ENCODE measurements at regions not wholly inside any gene's neighbourhood (a gene's known extent, or its start where the extent isn't known, plus 50 kb on each side); places are given as distances from the start of the nearest gene placed in this dataset.

DNA sequence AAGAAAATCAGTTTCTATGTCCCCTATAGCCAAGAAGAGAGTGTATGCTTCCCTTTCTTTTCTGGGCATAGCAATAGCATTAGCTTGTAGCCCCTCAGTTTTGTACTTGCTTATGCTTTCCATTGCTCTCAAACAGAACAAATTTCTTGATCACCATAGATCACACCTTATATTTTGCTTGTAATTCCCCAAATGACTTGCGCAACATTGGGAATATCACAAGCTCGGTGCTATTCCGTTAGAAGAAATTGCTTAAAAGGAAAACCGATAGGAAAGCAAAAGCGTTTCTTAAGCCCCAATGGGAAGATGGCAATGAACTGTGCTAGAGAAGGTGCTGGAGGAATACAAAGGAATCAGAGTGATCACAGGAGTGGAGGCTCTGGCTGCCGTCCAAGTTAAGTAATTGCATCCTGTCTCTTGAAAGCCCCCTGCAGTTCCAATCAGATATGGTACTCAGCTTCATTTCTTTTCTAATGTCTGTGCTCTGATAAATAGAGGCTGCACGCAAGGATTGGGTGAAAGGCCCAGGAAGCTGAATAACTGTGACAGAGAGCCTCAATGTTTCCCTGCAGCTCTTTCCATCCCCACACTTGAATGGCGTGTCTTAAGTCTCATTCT is 182.1 kb upstream of the KIRREL3 start:
- no peak for DNase-seq

DNA sequence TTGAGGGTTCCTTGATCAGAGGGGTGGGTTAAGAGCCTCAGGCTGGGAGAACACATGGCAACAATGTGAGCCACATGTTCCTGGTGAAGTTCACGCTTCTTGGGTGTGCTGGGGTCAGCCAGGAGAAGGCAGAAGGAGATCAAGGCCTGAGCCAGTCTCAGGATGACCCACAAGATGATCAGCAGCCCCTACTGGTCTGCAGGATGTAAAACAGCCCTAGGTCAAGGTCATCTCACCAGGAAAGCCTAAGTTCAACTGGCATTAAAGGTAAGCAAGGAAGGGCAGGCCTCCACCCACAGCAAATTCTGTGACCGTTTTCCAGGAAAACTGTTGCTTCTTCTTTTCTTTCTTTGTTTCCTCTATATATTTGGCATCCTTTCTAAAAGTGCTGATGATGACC is 156.7 kb upstream of the KIRREL3 start:
- DNase-seq = no peak

DNA sequence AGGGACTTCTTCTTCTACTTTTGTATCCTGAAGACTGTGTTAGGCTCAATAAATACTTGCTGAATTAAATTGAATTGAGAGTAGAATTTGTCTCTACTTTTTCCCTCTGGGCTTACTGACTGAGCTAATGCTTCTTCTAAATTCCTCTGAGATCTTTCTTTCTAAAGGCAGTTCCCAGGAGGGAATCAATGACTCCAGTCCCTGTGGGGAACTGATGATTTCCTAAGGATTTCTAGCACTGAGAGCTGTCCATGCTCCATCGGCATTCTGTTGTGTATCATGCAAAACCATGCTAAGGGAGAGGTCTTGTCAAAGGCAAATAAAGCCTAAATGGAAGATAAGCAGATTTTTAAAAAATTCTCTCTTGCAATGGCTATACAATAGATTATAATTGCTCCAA is 148.8 kb upstream of the KIRREL3 start:
- no peak for DNase-seq

DNA sequence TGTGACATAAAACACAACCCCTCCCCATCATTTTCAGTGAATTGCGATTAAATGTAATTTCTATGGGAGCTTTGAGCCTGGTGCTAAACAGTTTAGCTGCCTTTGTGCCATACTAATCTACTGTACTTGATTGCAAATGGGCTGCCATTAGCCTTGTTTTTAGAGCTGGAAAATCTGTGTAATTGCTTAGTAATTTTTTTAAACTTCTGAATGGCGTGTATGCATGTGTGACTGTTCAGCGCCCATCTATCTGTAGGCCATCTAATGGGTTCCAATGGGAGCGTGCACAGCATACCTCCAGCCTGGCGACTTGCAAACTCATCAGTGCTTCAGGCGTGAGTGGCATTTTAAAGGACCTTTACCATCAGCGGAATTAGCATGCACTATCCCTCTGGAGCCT is 142.7 kb upstream of the KIRREL3 start:
- no peak for DNase-seq

DNA sequence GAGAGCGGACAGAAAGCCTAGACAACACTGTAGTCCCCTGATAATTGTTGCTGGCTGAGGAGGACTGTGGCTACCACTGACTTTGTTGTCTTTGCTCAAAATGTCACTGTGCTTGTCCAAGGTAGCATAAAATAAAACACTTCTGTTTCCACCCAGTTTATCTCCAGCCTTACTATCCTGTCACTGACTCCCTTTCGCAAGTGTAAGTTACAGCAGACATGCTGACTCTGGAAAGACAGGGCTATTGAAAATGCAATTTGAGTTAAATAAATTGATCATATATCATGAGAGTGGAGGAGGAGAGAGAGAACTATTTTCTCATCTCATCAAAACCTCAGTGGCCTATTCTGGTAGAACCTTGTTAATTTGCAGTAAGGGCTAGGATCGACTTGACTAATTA is 138.0 kb upstream of the KIRREL3 start:
- DNase-seq = no peak

DNA sequence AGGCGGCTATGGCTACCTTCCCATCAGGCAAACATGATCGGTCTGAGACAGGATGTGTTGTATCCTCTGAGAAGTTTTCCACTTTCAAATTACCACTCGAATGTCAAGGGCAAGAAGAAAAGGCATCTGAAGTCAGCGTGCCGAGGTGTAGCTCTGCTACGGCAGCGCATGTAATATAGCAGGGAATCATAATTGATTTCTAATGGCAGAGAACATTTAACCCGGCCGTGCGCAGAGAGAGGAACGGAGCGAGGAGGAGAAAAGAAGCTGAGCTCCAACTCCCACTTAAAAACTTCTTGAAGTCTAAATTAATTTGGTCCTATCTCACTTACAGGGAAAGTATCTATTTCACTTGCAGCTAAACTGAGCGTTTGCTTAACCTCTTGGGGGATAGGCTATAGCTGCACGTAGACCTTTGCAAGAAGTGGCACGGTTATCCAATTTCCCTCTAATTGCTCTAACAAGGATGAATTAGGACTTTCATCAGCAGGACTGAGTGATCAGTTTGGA is 137.3 kb upstream of the KIRREL3 start:
- no peak for DNase-seq

DNA sequence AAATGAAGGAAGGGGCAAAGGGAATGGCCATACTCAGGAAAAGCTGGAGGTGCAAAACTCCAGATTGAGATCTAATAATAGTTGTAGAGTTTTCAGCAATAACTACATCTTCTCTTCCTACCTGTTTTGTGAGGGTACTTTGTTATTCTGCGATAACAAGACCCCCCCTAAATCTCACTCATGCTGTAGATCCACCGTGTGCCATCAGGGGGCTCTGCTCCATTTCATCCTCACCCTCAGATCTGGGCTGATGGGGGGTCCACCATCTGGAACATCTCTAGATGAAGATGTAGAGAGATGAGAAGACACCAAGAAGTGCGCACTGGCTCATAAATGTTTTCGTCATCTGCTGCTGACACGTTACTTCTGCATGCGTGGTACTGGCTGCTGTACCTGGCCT is 135.9 kb upstream of the KIRREL3 start:
- no peak for DNase-seq

DNA sequence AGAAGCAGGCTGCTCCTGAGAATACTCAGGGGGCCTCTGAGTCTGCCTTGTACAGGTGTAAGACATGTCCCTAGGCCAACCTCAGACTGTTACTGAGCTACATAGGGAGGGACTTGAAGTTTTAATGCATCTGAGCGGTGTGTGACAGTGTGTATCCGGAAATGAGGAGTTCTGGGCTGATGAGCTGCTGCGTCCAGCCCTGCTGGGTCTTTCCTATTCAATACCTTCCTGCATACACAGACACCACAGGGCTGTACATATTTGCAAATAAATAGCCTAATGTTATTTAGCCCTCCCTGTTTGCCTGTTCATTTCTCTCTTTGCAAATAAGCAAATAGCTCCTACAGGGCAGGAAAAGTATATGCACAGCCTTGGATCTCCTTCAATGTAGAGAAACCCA is 134.7 kb upstream of the KIRREL3 start:
- DNase-seq = no peak

DNA sequence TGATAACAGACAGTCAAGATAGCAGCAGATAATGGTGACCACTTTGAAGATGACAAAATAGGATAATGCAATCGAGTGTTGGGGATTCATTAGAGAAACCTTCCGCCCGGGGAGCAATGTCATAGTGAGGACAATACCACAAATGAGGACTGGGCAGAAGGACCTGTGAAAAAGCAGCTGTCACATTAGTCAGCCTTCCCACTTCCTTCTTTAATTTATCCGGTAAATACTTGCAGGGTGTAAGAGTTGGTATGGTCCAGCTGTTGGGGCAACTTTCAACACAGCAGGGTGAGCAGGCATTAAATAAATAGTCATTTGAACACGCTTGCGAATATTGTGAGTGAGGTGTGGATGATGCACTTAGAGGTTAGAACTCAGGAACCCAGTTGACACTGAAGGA is 132.5 kb upstream of the KIRREL3 start:
- no peak for DNase-seq

DNA sequence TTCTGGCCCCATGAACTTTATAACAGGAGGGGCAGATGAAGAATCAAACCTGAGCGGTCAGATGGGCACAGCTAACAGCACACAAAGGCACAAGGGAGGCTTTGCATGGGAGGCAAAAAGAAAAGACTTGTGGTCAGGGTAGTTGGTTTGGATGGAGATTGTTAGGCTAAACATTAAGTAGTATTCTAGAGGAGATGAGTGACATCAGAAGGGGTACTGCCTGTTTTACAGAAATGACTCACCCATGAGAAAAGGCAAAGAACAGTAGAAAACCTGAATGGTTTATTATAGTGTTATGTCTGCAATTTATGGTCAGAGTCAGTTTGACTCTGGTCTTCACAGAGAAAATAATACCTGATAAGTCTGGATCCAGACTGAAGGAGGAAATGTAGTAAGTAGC is 129.8 kb upstream of the KIRREL3 start:
- DNase-seq = no peak

DNA sequence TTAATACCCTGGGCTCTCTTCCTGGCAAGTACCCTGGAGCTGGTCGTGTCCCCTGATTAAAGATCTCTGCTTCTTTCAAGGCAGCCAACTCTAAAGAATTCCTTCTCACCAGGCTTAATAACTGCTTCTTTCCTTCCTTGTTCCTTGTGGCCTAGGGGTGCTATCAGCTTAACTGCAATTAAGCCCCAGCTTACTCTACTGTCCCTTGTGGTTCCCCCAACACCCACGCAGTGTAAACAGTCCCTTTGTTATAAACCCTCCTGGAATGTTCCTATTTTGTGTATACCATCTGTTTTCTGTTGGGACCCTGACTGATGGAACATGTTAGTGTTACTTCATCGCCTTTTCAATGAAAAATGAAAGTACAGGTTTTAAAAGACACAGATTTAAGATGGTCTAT is 126.4 kb upstream of the KIRREL3 start:
- DNase-seq = no peak

DNA sequence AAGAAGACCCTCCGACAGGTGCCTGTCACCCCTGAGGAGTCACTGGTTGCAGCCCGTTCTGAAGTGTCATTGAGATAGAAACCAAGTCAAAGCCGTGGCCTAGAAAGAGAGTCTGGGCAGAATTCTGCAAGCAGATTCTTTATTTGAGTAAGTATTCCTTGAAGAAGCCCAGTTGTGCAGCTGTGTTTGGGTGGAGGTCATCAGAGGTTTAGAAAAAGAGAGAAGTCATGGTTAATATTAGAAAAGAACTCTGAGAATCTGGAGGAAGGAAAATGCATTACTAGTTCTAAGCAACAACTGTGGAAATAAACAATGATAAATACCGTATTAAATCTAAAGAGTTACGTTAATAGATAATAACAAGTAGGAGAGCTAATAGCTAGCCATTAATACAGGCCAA is 118.8 kb upstream of the KIRREL3 start:
- DNase-seq = peak; percentile 63

DNA sequence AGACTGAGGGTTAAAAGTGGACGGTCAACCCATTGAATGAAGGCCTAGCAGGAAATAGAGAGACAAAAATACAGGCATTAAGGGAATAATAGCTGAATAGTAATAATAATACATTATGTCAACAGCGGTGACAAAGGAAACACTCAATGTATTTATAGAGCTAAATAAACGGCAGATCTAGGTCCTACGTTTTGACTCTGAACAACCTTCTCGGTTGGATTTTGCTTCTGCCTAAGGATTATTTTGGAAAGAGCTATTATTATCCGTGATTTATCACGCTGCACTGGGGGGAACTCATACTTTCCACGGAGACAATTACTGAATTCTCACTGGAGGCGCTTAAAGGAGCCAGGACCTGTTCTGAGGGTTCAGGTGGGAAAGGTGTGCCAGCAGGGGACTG is 118.2 kb upstream of the KIRREL3 start:
- DNase-seq = no peak

DNA sequence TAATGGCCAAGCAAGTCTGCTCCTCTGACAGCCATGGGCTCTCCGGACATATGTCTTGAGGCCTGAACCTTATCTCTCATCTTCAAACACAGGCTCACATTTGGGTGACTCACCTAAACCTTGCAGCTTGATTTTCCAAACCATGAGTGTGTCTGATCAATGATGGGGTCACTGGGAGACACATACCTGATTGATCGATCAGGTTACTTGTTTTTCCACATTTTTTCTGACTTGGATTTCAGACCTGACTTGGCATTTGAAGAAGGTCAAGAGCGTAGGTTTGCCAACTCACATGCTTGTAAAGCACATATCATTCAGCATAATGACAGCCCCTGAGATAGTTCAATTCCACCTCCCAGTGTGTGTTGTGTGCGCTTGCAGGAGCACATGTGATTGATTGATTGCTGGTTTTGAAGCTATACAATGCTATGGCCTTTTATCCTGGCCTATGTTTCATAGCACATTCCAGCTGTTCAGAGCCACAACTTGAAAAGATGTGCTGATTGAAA is 116.7 kb upstream of the KIRREL3 start:
- no peak for DNase-seq

DNA sequence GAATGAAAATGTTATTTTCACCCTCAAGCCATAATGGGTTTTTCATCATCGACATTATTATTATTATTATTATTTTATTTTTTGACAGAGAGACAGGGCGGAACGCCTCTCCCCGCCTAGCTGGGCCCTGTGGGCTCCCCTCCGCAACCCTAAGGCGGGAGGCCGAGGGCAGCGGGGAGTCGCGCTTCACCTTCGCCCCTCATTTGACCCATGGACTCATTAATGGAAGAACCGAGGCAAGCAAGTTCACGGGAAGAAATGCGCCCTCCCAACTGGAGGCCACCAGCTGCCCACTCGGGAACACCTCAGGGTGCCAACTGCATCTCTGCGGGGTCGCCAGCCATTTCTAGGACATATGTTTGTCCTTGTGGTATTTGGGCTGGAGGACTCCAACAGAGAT is 115.3 kb upstream of the KIRREL3 start:
- DNase-seq = no peak

DNA sequence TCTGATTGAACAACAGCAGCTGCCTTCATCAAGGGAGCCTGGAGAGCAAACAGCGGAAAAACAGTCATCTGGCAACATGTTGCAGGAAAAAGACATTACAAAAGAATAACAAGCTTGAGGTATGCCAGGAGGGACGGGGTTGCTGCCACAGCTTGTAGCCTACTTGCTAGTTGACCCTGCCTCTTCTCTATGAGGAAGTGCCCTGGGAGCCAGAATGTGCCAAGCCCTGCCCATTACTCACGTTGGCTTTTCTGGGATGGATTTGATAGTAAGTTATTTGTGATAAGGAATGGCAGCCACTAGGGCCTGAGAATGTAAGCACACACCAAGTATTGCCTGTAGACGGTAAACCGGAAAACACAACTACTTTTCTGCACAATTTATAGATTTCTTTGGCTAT is 113.5 kb upstream of the KIRREL3 start:
- DNase-seq = no peak

DNA sequence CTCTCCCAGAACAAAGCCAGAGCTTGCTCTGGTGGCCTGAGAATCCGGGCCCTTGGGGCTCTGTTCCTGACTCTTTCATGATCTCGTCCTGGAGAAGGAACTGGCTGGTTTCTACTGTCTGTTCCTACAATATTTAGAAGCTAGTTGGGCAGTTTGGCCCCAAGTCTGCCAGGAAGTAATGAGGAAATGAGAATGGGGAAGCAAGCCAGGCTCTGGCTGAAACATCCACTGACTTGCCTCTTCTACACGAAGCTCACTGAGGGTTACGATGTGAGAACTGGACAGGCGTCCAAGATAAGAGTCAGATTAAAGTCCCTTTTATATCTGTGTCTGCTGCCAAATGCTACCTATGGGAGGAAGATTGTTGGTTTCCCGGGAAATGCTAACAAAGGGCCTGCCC is 110.0 kb upstream of the KIRREL3 start:
- no peak for DNase-seq

DNA sequence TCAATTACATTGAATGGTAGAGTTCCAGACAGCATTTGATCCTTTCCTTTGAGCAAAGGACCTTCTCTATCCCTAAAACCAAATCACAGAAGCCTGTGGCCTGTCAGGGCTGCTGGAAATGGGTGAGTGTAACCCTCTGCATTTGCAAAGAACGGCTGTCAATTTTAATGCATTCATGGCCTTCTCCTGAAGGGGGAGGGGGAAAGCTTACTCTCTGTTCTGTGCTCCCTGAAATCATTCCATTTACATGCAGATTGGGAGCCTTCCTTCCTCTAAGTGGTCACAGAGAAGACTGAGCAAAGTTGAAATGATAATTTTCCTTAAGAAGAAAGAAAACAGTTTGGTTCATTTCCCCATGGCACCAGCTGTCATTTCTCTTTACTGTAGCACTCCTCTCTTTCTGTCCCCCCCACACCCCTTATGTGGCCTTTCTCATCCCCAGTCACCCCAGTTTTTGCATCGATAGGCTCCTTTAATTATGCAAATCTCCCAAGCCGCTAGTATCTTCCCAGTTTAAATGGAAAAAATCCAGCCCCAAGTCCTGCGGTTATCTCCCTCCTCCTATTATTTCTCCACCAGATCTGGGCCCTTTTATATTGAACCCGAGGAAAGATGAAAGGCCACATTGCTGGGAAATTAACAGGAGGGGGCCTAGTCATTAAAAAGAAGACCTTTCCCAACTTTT is 109.4 kb upstream of the KIRREL3 start:
- DNase-seq = no peak

DNA sequence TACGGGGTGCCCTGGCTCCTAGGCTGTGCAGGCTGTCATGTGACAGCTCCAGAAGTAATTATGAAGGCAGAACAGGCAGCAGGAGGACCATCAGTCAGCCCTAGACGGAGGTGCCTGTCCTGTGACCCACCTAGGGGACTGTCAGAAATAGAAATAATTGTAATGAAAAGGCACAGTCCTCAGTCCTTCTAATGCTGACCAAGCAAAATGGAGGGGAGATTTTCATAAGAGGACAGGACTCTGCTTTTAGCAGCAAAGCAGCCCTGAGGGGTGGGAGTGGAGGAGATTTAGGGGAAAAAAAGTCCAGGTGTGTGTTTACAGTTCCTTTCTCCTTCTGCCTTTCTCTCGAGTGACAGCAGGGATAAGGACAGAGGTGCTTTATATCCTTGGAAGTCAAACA is 108.3 kb upstream of the KIRREL3 start:
- no peak for DNase-seq

DNA sequence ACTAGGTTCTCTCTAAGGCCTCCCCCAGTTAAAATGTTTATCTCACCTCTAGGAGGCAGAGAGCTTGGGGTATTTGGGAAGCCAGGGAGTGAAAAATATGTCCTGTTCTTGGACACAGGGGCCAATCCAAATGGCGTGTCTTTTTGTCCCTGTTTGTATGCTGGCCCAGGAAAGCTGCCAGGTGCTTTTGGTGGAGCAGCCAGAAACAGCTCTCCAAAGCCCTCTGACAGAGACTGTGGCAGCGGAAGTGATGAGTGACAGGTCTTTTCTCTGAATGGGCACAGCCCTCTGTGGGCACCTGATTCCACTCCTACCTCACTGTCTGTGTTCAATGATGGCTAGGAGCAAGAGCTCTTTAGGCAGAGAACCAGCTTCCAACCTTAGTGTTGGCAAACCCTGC is 106.4 kb upstream of the KIRREL3 start:
- no peak for DNase-seq

DNA sequence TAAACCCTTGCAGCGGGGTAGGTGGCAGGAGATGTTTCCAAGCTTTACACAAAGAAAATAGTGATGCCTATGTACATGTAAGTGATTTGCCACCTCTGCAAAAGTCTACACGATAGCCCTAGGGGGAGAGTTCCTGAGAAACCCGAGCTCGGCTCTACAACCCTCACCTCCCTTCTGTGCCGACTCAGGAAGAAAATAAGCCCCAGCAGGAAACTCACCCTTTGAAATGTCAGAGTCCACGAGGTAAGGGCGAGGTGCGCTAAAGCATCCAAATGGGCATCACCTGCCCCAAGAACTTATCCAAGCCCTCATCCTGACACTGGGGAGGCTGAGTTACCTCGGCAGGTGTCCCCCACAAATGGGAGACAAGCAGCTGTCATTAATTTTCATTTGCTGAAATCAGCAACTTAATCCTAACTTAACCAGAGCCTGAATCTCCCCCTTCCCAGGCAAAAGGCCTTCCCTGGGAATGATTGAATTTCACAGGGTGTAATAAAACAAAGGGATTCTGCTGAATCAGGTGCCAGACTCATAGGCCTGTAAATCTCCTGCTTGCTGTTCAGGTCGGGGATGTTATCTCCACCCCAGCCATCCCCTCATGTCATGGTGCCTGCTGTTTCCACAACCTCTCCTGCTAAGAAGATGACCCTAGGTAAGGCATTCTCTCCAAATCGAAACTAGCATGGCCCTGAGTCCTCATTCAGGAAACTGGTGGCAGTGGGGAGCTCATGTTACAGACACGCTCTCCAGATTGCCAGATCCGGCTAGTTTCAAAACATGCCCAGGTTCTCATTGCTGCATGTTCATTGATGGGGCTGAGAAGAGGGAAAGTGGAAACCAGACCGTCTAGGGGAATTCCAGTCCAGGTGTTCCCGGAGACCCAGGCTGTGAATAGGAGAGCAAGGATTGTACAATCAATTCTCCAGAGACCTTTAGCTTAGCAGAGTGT is 105.3 kb upstream of the KIRREL3 start:
- peak; percentile 50 for DNase-seq

DNA sequence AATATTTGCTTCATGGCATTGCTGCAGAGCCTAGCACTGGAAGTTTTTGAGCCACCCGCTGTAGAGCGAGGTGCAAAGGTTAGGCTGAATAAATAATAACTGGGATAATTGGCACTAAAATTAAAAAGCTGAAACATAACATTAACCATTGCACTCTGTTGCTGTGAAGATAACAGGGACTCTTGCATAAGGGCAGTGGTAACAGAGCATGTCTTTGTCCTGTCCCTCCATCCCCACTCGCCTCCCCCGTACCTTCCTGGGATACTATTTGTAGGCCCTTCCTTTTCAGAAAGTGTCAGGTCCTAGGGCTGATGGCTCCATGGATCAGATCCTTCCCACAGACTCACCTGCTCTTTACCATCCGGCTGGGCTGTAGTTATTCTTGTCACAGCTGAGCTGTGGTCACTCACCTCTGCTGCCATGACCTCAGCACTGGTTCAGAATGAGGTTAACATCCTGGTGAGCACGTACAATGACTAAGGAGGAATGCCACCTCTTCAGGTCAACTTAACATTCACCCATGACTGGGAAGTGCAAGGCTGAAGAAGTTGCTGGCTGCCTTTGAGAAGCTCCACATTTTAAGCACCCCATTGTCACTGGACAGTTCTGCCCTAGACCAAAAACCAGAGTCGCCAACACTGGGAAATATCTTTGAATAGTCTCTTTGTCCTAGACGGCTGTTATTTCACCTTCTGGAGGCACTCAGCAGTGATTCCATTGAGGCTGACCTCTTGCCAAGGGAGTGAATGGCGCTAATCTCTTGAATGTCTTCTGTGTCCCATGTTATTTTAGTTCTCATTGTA is 103.2 kb upstream of the KIRREL3 start:
- DNase-seq = no peak

DNA sequence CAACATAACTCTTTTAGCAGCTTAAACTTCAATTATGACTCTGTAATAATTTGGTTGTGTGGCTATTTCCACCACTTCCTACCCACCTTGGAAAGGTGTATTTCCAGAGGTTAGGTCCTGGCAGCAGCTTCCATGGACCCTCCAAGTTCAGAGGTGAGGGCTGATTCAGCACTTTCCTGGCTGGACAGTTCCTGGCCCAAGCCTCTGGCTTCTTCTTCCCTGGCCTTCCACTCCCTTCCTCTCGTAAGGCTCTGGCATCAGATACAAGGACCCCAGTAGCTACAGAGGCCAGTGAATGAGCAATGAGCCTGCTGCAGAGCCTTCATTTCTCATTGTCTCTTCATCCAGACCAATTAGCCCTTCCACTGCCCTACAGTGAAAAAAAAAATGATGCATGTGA is 98.1 kb upstream of the KIRREL3 start:
- DNase-seq = no peak

All from right hindlimb (tissue), 1 donor.